Fibroblast of skin of right biceps (primary cell): ENCODE measurements at regions not wholly inside any gene's neighbourhood (a gene's known extent, or its start where the extent isn't known, plus 50 kb on each side); places are given as distances from the start of the nearest gene placed in this dataset.
"Not testable (repeated sequence)": the region's sequence is repeated elsewhere in the genome, so short reads cannot be mapped to it uniquely, and the experiment has no call there.

Experiments used
- DNase-seq: peaks from one replicate; pipeline ENCODE4 v3.0.0-alpha.2; 2013

DNA sequence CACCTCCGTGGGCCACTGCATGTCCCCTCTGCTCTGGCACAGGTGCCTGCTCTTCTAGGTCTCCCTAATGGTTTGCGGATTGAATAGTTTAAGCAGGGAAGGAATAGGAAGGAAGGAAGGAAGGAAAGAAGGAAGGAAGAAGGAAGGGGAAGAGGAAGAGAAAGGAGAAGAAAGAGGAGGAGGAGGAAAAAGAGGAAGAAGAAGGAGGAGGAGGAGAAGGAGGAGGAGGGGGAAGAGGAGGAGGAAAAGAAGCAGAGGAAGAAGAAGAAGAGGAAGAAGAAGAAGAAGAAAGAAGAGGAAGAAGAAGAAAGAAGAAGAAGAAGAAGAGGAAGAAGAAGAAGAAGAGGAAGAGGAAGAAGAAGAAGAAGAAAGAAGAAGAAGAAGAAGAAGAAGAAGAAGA lies 376.8 kb upstream of the PODXL start:
- DNase-seq, result not testable (repeated sequence)

GRCh38 chr7:131932271-131932670 lies 375.8 kb upstream of the PODXL start:
- DNase-seq, result no peak

- peak; percentile 51 for DNase-seq
Measured at GRCh38 chr7:131931370-131931769, 374.9 kb upstream of the PODXL start.

GRCh38 chr7:131929632-131930031 lies 373.2 kb upstream of the PODXL start:
- peak; percentile 7 for DNase-seq

DNA sequence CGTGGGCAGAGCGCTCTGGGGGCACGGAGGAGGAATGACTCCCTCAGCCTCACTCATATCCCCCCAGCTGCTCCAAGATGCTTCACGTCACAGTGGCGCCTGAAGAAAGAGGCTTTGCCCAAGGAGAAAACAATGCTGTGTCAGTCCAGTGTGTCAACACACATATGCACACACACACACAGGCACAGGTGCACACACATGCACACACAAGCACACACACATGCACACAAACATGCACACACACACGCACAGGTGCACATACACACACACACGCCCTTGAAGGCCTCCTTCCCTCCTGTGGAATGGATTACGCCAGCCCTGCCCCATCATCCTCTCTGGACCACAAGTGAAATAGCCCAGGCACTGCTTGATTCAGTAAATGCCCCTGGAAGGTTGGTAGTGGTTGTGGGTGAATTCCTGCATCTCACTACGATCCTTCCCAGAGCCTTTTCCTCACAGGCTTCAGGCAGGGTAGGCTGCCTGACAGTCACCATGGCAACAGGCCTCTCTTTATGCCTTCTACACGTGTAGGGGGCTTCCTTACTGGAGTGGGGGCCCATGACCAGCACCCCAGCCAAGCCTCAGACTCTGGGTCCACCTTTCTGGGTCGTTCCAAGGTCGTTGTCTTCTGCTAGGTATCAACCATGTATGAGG lies 371.5 kb upstream of the PODXL start:
- no peak for DNase-seq

- DNase-seq, result no peak
Measured at GRCh38 chr7:131925636-131926035, 369.2 kb upstream of the PODXL start.

- no peak for DNase-seq
Measured at GRCh38 chr7:131924857-131925256, 368.4 kb upstream of the PODXL start.

DNA sequence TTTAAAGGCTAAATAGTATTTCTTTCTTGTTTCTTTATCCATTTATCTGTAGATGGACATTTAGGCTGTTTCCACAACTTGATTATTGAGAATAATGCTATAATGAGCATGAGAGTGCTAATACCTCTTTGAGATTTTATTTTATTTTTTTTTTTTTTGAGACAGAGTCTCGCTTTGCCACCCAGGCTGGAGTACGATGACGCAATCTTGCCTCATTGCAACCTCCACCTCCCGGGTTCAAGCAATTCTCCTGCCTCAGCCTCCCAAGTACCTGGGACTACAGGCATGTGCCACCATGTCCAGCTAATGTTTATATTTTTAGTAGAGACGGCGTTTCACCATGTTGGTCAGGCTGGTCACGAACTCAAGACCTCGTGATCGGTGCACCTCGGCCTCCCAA lies 366.5 kb upstream of the PODXL start:
- DNase-seq, result not testable (repeated sequence)

DNA sequence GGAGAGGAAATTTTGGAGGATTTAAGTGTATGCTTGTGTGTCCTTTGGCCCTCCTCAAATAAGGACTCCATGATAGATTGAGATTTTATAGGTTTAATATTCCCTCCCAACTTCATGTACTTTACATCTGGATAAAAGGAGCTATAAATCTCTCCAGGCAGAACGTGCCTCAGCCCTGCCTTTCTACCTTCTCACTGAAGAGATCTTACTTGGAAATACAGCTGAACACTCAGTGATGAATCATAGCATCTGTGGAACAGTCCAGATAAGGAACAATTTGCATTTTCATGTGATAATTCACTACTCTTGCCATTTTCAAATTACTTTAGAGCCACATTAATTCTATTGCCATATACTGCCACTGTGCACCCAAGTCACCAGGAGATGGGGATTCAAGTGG lies 364.6 kb upstream of the PODXL start:
- peak; percentile 40 for DNase-seq

- DNase-seq, result no peak
Measured at GRCh38 chr7:131919920-131920709, 363.7 kb upstream of the PODXL start.

- no peak for DNase-seq
Measured at GRCh38 chr7:131911112-131911511, 354.7 kb upstream of the PODXL start.

- DNase-seq, result no peak
Measured at GRCh38 chr7:131909151-131909768, 352.8 kb upstream of the PODXL start.

DNA sequence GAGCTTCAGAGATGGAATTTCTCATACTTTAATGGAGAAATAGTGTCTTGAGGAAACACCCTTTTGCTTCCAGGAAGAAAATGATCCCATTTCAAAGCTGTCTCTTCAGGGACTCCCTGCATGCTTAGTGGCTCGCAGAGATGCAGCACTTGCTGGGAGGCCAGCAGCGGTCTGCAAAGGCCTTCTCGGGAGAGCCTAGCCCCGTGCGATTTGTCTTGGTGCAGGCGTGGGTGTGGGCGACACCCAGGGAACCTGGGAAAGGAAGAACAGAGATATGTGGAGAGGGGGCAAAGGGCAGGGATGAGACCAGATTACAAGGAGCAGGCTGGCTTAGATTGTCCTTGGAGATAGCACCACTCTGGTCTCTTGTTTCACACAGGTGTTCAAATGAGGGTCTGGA lies 352.3 kb upstream of the PODXL start:
- DNase-seq, result no peak

DNA sequence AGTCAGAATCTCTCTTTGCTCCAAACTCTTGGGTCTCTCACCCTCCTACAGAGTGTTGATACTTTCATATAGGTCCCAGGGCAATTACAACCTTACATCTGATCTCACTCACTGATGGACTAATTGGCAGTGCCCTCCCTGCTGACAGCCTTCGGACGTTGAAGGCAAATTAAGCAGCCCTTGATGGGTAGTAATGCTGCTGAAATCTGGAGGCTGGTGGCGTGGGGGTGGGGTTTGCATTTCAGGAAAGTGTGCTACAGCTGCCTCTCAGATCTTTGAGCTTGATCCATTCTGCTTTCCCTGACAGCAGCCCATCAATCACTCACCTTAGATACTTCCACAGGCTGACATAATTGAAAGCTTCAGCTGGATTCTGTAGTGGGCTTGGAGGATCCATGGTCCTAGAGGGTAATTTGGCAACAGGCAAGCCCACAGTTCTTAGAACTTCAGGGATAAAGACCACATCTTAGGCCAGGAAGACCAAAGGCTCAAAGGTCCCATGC lies 349.1 kb upstream of the PODXL start:
- DNase-seq, result no peak

DNA sequence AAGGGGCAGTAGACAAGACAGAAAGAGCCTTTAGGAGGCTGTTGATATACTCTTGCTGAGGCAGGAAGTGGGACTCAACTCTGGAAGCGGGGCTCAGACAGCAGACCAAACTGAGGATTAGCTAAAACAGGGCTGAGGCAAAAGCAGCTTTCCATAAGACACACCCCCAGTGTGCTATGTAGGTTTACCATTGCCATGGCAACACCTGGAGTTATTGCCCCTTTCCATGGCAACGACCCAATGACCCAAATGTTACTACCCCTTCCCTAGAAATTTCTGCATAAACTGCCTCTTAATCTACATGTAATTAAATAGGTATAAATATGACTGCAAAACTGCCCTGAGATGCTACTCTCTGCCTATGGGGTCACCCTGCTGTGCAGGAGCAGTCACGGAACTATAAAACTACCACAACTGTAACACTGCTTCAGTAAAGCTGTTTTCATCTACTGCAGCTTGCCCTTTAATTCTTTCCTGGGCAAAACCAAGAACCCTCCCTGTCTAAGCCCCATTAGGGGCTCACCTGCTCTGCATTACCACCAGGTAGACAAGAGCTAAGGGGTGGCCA lies 348.4 kb upstream of the PODXL start:
- no peak for DNase-seq

- no peak for DNase-seq
Measured at GRCh38 chr7:131903315-131903714, 346.9 kb upstream of the PODXL start.

DNA sequence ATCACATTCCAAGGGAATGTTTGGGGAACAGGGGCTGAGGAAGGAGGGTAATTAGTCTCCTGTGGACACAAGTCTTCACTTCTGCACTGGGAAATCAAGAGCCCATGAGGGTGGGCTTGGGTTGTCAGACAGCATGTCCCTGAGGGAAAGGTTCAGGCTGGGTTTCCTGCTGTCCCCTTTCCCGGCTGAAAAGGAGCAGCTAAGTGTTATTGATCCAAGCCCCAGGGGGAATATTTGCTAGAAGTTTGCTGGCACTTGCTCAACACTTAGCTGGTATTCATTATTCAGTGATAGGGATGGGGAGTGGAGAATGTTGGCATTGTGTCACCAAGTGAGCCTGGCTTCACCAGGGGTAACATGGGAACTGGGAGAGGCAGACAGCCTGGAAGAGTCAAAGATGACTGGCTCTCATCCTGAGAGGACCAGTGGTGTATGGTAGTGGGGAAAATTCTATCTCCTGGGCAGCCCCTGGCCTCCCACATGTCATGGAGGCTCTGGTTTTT lies 344.4 kb upstream of the PODXL start:
- no peak for DNase-seq

- peak; percentile 39 for DNase-seq
Measured at GRCh38 chr7:131899271-131900030, 343.0 kb upstream of the PODXL start.

DNA sequence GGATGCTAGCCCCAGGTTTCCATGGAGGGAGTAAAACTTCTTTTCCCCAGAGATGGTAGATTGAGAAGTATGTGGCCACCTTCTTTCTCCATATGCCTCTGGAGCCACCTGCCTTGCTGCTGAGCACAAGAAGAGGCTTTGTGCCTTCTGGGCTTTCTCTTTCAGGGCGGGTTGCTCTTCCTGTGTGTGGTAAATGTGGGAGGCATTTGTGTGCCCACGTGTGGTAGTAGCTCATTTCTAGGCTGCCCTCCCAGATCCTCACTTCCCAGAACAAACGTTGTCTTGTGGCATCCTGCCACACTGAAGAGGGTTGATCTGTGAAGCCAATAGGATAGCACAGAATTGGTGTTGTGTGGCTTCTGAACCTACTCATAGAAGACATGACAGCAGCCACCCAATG lies 342.0 kb upstream of the PODXL start:
- peak; percentile 46 for DNase-seq

GRCh38 chr7:131897790-131898165 lies 341.4 kb upstream of the PODXL start:
- no peak for DNase-seq

DNA sequence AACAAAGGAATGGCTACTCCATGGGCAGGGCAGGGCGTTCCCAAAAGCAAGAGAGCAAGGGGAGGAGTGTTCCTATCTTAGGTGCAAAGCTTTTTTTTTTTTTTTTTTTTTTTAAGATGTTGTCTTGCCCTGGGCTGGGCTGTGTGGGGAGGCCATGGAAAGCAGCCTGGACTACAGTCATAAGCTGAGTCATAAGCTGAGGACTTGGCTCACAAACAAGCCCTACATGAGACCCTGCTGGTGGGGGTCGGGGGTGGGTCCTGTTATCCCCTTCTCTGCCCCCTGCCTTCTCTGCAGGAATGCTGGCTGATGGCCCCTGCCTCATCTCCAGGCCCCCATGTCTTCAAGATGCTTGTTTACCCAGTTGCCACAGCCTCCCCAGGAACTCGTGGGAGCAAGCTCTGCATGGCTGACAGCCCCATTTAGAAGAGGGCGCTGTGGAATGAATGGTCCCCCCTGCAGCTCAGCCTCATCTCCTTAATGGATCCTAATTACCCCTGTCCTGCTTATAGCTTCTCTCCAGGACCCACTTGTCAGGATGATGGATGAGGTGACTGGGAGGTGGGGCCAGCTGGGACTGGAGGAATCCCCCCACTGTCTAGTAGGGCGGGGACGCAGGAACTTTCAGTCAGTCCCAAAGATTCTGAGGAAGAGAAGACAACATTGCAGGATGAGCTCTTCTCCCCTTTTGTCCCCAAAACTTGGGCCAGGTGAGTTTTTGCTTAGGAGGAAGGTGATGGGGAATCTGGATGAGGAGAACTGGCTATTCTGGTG lies 340.8 kb upstream of the PODXL start:
- peak; percentile 95 for DNase-seq
